Right lobe of liver (tissue), 6 donors: ENCODE measurements at regions not wholly inside any gene's neighbourhood (a gene's known extent, or its start where the extent isn't known, plus 50 kb on each side); places are given as distances from the start of the nearest gene placed in this dataset.
"Not testable (repeated sequence)": the region's sequence is repeated elsewhere in the genome, so short reads cannot be mapped to it uniquely, and the experiment has no call there.

Experiments used
- ATAC-seq, 4 donors: fragments of 200-7000 bp; cut with Tn5 transposase; one replicate each; pipeline ENCODE4 v1.9.1; 2020; ENCODE audit warnings: mild to moderate bottlenecking in 4 of 4, moderate library complexity in 4 of 4
- DNase-seq, 3 donors: peaks; one replicate each; pipeline ENCODE4 v3.0.0-alpha.2; 2020
- H3K27ac ChIP-seq, 3 donors: fragments of 200-600 bp; one replicate each; pipeline ENCODE4 v1.8.0; 2022
- H3K27me3 ChIP-seq, 2 donors: fragments of 200-600 bp; one replicate each; pipeline ENCODE4 v1.8.0; 2022
- H3K36me3 ChIP-seq, 4 donors: fragments of 200-600 bp; sonication (generic) in 1 of 4; one replicate each; pipeline versions ENCODE4 v1.5.1 to v1.8.0; 2017 to 2022; ENCODE audit warnings: control low read depth in 1 of 4
- H3K4me1 ChIP-seq, 4 donors: fragments of 200-600 bp; sonication (generic) in 1 of 4; one replicate each; pipeline versions ENCODE4 v1.5.1 to v1.8.0; 2017 to 2022; ENCODE audit warnings: control low read depth in 1 of 4
- H3K4me3 ChIP-seq, 3 donors: fragments of 200-600 bp; one replicate each; pipeline ENCODE4 v1.8.0; 2022
- H3K9me3 ChIP-seq, 4 donors: fragments of 200-600 bp; sonication (generic) in 1 of 4; one replicate each; pipeline versions ENCODE4 v1.5.1 to v1.8.0; 2017 to 2022; ENCODE audit warnings: control low read depth in 1 of 4
- POLR2A ChIP-seq: fragments of 450-650 bp; IDR thresholded peaks from one replicate; pipeline ENCODE4 v1.6.1; 2017; ENCODE audit warnings: antibody characterized with exemption, mild to moderate bottlenecking
- WGBS: methylation state at CpG from one replicate; pipeline ENCODE4 v1.1.6; 2018; ENCODE audit warnings: low coverage, low lambda C conversion rate; ENCODE audit not compliant: insufficient coverage; ENCODE audit errors: missing lambda C conversion rate; 5-methylcytosine and 5-hydroxymethylcytosine counted together
- intact Hi-C, 2 donors: fragments of 100-400 bp; cut with DNase I; formaldehyde crosslinking; loops; one replicate each; pipeline versions ENCODE4 v1.11.2 to v1.14.1; 2022
- TF ChIP-seq, protein P1 (sequence below), 4 donors: fragments of 200-600 bp in 3 of 4; fragments of 450-650 bp in 1 of 4; IDR thresholded peaks; one replicate each; pipeline versions ENCODE4 v1.5.1 to v1.8.0; 2016 to 2022; ENCODE audit warnings: antibody characterized with exemption in 4 of 4, mild to moderate bottlenecking in 2 of 4
- donor health status: DM: no; HTN: yes; CAD: no.
- donor health status: DM: no; HTN: no; CAD: no.
- donor health status: DM: no; HTN: no; CAD: no.
- donor health status: DM: no; HTN: yes; CAD: no.
- donor health status: DM: no; HTN: yes; CAD: no.

DNA sequence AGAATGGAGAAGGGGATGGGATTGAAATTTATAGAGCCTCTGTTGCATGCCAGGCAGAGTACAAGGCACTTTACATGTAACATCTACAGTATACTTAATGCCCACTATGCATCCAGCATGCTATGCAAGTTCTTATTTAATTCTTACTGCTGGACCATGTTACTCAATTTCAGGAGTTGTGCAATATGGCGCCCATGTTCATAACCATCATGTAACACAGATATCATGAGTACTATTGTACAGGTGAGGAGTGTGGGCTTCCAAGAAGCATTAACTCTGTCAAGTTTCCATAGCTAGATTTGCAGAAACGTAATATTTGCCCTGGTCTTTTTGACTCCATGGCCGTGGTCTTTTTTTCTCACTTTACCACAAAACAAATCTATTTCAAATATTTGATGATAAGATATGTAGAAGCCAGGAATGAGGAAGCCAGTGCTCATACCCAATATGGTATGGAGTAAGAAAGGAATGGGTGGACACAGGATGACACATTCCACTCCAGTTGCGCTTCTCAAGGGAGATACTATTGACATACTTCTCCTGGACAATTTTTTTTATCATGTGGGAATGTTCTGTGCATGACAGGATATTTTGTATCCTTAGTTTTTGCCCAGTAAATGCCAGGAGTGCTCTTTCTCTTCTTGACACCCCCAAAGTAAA, 191.8 kb downstream of the C12orf75 start:
- 53% methylated on average over 3 of the region's 4 CpGs for WGBS
- no peak for ATAC-seq
- no peaks in the 10 kb centered on the region for H3K4me1 ChIP-seq
- H3K27me3 ChIP-seq = no peaks in the 10 kb centered on the region
- no peaks in the 10 kb centered on the region for H3K9me3 ChIP-seq
- no peak for DNase-seq
- no peak overlapping the region for H3K27ac ChIP-seq
- H3K36me3 ChIP-seq = no peaks in the 10 kb centered on the region
- TF ChIP-seq, protein P1, sequence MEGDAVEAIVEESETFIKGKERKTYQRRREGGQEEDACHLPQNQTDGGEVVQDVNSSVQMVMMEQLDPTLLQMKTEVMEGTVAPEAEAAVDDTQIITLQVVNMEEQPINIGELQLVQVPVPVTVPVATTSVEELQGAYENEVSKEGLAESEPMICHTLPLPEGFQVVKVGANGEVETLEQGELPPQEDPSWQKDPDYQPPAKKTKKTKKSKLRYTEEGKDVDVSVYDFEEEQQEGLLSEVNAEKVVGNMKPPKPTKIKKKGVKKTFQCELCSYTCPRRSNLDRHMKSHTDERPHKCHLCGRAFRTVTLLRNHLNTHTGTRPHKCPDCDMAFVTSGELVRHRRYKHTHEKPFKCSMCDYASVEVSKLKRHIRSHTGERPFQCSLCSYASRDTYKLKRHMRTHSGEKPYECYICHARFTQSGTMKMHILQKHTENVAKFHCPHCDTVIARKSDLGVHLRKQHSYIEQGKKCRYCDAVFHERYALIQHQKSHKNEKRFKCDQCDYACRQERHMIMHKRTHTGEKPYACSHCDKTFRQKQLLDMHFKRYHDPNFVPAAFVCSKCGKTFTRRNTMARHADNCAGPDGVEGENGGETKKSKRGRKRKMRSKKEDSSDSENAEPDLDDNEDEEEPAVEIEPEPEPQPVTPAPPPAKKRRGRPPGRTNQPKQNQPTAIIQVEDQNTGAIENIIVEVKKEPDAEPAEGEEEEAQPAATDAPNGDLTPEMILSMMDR (IDR thresholded peaks at IDR 0.05) = no peak
- TF ChIP-seq POLR2A = no peak
- H3K4me3 ChIP-seq = no peak overlapping the region
- intact Hi-C loops = no loop called here

DNA sequence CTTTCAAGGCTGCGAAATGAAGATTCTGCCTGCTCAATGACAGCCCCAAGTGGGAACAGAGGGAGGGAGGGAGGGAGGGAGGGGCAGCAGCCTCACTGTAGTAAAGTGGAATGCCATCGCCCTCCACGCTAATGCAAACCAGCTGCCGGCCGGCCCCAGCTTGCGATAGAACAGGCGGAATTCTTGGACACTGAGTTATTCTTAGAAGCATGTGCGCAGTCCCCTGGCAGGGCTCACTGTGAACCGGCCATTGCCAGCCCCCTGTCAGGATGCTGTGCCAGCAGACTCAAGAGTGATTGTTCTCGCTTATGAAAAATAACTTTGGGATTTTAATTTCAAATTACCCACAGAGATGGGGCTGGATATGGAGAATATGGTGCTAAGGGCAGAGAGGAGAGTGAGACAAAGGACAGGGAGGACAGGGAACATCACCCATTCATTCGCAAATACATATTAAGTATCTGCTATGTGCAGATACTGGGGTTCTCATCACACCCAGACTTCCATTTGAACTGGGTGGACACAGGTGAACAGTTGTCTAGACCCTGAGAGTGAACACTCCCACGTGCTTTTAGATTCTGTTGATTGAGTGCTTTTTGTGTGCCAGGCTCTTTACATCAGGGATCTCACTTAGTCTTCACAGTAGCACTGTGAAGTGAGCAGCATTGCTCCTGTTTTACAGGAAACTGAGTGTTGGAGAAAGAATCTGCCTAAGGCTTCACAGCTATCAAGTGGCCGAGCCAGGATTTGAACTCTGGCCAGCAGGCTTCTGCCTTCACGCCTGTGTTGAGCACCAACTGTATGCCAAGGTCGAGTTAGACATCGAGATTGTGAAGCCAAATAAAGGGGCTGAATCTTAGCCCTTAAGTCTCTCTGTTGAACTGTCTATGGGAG, 192.9 kb downstream of the C12orf75 start:
- Histone ChIP-seq H3K27me3 (peaks cover 0 to 4% of the 10 kb centered on the region in 2 donors), H3K36me3 (no peaks in the 10 kb centered on the region), H3K4me3 (no peak overlapping the region), H3K4me1 (no peaks in the 10 kb centered on the region), H3K9me3 (no peaks in the 10 kb centered on the region), H3K27ac (no peak overlapping the region)
- DNase-seq = no peak
- no peak for ATAC-seq
- TF ChIP-seq, protein P1 (IDR thresholded peaks at IDR 0.05) = no peak
- no peak for TF ChIP-seq POLR2A
- 33% methylated on average over 11 of the region's 16 CpGs for WGBS
- intact Hi-C loops = no loop called here

GRCh38 chr12:105524961-105525360, 194.5 kb downstream of the C12orf75 start:
- ATAC-seq (no peak), DNase-seq (no peak)
- H3K4me1 ChIP-seq = no peaks in the 10 kb centered on the region
- no peak overlapping the region for H3K4me3 ChIP-seq
- TF ChIP-seq POLR2A = no peak
- TF ChIP-seq, protein P1 (IDR thresholded peaks at IDR 0.05) = no peak
- intact Hi-C loops = no loop called here
- H3K27ac ChIP-seq = no peak overlapping the region
- WGBS = 45% methylated on average over 2 of the region's 2 CpGs
- no peaks in the 10 kb centered on the region for H3K36me3 ChIP-seq
- no peaks in the 10 kb centered on the region for H3K9me3 ChIP-seq
- peaks cover 0 to 4% of the 10 kb centered on the region in 2 donors for H3K27me3 ChIP-seq

- WGBS = 73% methylated on average over 4 of the region's 4 CpGs
- no peaks in the 10 kb centered on the region for H3K9me3 ChIP-seq
- DNase-seq (no peak), ATAC-seq (no peak)
- no peak overlapping the region for H3K27ac ChIP-seq
- no peaks in the 10 kb centered on the region for H3K36me3 ChIP-seq
- no peaks in the 10 kb centered on the region for H3K4me1 ChIP-seq
- H3K27me3 ChIP-seq = no peaks in the 10 kb centered on the region
- intact Hi-C loops = no loop called here
- no peak overlapping the region for H3K4me3 ChIP-seq
- TF ChIP-seq POLR2A = no peak
Observed at GRCh38 chr12:105534068-105534467, 203.6 kb downstream of the C12orf75 start.

DNA sequence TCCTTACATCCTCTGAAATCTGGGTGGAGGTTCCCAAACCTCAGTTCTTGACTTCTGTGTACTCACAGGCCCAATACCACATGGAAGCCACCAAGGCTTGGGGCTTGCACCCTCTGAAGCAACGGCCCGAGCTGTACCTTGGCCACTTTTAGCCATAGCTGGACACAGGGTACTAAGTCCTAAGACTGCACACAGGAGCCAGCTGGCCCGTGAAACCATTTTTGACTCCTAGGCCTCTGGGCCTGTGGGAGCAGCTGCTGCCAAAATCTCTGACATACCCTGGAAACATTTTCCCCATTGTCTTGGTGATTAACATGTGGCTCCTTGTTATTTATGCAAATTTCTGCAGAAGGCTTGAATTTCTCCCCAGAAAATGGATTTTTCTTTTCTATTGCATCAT, 204.5 kb downstream of the C12orf75 start:
- H3K27ac ChIP-seq, intact Hi-C loops, H3K4me1 ChIP-seq, H3K36me3 ChIP-seq, ATAC-seq, H3K9me3 ChIP-seq, H3K27me3 ChIP-seq, H3K4me3 ChIP-seq, DNase-seq: not testable (repeated sequence)
- WGBS = no CpG with 5 or more reads among the region's 3 CpGs
